DMS 273 (cell line): ENCODE measurements at regions not wholly inside any gene's neighbourhood (a gene's known extent, or its start where the extent isn't known, plus 50 kb on each side); places are given as distances from the start of the nearest gene placed in this dataset.

ENCODE experiments used
- DNase-seq: peaks from one replicate; lab custom pipeline; 2025; ENCODE audit not compliant: unreplicated experiment; lab: John Stamatoyannopoulos, UW

DNA sequence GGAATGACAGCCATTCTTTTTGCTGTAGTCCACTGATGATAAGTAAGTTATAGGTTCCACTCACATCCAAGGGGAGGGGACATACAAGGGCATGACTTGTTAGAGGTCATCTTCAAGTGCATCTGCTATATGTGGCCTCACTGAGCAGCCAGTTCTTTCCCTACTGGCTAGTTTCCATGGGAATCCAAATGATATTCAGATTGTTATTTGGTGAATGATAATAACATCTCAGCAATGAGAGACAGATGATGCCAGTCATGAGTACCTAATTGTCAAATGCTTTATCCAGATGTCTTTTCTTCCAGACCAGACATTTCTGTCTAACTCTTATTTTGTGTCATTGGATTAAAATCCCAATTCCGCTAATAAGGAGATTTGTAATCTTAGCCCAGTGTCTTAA is 460.4 kb upstream of the BOD1L1 start:
- DNase-seq = no peak

DNA sequence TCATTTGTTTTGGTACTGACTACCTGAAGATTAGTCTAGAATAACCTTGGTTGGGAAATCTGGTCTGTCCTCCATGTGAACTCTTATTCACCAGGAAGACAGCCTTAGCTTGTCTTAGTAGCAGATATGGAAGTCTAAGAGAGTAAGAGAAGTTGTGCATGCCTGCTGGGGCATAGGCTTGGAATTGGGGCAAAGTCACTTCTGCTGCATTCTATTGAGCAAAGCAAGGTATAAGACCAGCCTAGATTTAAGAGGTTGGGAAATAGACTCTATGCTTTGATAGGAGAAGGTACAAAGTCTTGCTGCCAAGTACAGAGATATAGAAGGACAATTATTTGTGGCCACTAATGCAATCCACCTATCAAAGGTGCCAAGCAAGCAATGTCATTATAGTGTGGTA is 464.0 kb upstream of the BOD1L1 start:
- DNase-seq = no peak

DNA sequence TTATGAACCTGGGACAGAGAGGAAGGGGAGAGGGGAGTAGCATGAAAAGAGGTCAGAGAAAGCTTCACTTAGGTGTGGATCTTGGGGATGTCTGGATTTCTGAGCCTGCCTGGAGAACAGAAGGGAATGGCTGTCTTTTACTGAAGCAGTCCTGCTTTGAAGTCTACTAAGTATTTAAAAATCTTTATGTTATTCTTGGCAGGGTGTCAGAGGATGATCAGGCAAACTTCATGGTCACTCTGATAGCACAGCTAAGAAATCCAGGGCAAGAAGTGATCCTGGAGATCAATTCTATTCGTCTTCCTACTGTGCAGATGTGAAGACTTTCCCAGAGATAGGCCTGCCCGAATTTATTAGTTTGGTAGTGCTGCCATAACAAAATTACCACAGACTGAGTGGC is 464.4 kb upstream of the BOD1L1 start:
- no peak for DNase-seq

DNA sequence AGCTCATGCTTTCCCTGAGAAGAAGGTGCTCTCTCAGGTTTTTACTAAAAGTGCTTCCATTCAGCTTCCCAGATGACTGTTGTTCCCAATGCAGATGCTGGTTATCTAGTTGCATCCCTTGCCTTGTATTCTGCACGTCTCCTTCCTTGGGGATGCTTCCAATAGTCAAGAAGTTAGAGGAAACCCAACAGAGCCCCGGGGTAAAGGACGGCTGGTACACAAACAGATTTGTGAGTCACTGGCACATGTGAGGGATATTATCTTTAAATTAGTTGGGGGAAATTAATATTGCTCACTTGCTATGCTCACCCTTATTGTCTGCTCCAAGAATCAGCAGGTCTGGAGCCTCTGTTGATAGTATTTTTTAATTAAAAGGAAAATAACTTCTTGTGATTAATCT is 465.2 kb upstream of the BOD1L1 start:
- no peak for DNase-seq

DNA sequence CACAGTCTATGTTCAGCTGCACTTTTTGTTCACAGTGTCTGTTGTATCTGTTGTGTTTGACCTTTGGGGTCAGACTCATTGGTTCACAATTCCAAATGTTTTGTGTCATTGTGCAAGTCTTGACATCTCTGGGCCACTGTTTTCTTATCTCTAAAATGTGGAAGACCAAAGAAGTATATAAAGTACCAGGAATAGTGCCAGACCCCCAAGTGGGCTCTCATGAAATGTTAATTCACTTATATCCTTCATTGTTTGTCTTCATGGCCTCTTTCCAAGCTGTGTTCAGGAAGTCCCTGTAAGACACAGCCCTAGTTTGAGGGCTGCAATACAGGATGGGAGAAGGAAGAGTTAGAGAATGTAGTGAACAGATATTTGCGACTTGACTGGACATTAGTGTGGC is 468.3 kb upstream of the BOD1L1 start:
- DNase-seq = no peak

DNA sequence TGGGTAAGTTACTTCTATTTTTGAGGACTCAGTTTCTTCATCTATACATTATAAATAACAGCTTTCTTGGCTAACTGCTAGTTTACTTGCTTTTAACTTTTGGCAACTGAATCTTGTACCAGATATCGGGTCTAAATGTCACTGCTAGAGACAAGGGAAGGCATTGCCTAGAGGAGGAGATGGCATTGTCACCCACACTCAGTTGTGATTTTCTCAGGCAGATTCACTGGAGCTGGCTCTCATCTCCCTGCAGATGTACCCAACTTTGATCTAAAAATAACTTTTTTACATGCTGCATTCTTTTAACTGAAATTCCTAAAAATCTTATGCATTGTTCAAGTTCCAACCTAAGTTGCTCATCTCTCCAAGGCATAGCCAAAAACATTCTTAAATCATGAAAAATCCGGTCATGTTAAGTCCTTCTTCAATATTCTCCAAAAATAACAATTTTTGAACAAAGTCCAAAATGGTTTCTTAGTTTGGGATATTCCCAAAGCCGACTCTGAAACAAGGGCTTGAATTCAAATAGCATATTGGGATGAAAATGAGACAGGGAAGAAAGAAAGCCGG is 469.0 kb upstream of the BOD1L1 start:
- DNase-seq = no peak

DNA sequence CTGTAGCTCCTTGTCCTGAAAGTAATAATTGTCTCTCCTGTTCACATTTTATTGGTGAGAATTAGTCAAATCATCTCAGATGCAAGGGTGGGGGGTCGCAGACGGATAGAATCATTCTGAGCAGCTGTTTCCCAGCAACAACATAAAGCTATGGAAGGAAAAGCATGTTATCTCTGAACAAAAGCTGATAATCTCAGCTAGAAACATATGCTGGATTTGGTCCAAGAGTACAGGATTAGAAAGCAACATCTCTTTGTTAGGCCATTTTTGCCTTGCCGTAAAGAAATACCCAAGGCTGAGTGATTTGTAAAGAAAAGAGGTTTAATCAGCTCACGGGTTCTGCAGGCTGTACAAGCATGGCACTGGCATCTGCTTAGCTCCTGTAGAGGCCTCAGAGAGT is 472.8 kb upstream of the BOD1L1 start:
- no peak for DNase-seq

DNA sequence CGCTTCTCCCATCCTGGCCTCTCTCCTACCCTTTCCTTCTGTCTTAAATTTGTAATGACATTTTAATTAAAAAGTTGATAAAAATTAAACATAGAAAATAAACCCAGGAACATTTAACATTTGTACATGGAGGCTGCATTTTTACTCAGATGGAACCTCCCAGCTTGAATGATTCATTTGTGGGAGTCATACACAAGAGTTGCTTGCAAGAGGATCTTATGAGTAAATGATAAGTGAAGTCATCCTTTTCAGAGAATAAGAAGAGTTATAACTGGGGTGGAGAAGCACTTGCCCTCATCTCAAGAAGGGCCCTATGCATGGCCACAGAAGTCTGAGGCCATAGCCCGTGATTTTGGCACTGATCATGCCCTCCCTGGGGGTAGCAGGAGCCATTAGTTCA is 482.9 kb upstream of the BOD1L1 start:
- DNase-seq = no peak

DNA sequence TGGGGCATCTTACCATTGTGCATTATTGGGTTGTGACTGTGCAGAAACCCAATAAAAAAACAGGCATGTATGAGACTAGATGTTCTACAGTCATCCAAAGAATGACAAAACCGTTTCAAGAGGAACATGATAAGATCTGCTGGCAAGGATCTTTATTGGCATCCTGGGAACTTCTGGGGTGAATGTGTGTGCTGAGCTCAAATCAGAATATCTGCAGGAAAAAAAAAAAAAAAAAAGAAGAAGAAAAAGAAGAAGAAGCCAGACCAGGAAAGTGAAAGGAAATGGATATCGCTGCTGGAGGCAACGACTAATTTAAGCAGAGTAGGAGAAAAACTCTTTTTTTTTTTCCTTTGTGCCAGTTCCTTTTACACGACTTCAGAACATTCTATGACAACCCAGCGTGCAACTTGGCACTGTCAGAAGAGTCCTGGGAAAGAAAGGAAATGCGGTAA is 484.2 kb upstream of the BOD1L1 start:
- DNase-seq = no peak

DNA sequence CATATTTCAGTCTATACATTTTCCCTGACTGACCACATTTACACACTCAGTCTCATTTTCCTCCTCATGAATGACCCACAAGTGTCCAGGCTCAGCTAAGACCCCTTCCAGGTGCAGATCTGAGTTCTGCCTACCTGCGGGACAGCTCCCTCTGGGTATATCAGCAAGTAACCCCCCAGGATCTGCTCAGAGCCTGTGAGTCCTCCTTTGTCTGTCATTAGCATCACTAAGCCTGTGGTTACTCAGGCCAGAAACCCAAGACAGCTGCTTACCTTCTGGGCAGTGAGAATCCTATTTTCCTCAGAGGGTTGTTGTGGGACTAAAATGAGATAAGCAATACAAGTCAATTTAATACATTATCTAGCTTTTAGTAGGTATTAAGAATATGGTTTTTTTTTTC is 487.6 kb upstream of the BOD1L1 start:
- no peak for DNase-seq

DNA sequence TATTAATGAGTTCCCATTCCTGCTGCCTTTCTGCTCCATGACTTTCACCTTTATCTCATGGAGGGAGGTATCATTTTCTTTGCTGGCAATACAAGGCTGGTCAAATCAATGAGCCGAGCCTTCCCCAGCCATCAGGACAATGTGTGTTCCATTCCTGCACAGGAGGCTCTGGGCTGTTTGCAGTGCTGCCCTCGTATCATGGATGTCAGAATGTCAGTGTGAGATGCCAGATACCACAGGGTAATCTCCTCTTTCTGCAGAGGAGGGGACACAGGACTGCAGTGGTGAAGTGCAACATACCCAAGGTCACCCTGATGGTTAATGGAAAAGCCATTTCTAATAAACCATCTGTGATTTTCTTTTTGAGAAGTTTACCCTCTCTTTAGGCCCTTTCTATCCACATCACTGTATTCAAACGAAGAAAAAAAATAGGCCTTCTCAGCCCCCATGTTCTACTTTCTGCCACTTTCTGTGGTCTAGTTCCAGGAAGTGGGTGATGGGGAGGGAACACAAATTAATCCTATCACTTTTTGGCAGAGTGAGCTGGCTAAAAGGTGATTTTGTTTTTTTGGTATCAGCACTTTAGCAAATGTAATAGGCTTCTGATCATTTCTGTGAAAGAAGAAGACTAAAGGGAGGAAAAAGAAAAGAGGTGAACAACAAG is 490.2 kb upstream of the BOD1L1 start:
- no peak for DNase-seq

DNA sequence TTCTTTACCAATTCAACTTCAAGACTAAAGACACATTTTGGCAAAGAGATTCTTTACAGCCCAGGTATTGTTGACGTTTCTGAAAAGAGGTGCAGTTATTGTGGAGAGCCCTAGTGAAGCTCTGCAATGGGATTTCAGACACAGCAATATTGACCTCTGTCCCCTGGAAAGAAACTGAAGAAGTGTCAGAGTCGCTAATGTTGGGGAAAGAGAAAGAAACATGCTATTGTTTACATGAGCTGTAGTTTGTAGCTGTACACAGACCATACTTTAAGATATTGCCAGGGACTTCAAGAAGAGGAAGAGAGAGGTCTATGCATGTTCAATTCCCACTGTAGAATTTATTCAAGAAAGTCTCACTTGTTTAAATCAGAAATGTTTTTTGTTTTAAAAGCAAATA is 497.3 kb upstream of the BOD1L1 start:
- DNase-seq = no peak

DNA sequence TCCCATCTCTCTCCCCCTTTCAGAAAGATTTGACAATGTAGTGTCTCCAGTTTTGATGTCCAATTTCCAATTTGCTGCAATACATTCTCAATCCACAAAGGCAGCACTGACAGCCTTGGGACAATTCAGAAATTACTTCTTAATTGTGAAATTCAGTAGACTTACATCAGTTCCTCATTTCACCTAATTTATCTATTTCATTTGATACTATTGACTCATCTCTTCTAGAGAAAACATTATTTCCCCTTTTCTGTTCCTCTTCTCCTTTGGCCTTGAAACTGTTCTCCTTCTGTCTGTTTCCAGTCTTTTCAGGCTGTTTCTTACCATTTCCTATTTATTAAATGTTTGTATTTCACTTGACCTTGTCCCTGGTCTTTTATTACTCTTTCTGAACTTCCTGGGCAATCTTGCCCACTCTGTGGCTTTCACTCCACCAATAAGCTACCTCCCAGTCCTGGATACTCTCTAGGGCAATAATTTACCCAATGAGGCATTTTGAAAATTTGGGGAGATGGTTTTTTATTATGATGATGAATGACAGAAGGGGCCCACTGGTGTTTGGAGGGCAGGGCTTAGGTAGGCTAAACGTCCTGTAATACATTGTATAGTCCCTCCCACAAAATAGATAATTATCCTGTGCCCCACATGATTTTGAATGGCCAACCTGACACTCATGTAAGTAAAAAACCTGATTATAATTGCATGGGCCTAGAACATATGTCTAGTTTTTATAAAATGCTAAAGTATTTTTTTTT is 498.0 kb upstream of the BOD1L1 start:
- DNase-seq = no peak

DNA sequence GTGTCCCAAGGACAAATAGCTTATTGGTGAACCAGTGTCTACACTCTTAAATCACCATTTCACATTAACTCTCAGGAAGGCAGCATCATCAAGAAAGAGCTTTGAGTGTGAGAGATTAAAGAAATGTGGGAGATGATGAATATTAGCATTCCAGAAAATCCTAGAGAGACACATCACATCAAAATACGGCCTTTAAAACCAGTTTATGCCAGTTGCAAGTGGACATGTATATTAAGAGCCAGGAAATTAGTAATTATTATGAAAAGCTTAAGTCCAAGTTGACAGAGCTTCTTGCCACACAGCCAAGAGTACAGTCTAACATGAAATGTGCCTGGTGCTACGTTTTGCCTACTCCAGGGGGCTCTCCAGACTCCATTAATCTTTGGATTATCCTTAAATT is 503.0 kb upstream of the BOD1L1 start:
- no peak for DNase-seq

DNA sequence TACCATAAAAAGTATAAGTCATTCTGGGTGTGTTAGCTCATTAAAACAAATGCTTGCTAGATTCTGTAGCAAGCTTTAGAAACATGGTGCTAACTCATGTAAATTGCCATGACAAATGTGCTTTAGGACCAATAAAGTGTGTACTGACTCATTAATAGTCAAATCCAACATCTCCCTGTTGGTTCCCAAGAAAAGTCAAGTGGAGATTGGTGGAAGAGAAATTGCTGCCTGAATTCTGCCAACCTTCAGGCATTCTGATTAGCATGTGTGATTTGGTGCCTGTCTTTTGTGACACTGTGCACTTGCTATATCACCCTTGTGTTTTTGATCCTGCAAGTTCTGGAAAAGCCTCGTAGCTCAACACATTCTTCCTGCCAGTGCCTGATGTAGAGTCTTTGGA is 503.8 kb upstream of the BOD1L1 start:
- no peak for DNase-seq

DNA sequence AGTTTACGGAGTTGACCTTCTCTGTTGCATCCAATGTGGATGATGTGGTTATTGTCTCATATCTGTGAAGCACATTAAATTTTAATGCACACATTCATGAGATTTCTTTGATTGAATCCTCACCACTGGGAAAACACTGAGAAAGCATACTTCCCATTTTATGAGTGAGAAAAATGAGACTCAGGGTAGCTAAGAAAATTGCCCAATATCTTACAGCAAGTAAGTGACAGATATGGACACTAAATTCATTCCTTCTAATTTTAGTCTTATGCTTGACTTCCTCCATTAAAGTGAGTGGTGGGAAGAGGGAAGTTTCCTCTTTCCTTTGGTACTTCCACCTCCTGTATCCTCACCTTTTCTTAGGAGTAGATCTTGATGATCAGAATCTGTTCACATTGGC is 504.8 kb upstream of the BOD1L1 start:
- DNase-seq = no peak

DNA sequence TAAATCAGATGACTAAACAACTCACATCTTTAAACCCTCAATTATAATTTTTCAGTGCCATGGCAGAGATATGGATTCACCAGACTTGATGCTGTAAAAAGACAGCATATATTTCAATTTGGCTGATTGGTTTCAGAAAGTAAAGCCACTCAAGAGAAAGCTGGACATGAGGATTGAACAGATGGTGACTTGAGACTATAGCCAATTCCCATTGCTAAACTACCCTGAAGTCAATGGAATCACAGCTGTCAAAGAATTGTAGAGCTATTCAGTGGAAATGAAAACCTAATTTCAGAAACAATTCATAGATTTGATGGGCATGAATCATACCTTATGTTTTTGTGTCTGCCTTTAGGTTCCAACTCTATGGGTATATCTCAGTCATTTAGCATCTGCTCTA is 510.6 kb upstream of the BOD1L1 start:
- DNase-seq = peak; percentile 2

DNA sequence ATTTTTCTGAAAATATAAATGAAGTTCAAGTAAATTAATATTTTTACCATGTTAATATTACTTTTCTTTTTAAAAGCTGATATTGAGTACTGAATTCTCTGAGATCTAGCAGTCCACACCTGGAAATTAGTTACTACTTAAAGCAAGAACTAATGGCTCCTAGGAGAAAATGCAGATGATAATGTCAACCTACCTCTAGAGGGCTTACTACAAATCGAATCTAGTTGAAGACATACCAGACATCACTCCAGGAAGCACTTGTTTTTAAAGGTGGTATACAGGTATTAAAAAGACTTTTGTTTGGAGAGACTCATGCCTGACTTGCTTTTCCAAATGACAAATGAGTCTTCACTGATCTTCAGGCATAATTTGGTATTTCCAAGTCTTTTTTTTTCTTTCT is 516.4 kb upstream of the BOD1L1 start:
- DNase-seq = no peak

DNA sequence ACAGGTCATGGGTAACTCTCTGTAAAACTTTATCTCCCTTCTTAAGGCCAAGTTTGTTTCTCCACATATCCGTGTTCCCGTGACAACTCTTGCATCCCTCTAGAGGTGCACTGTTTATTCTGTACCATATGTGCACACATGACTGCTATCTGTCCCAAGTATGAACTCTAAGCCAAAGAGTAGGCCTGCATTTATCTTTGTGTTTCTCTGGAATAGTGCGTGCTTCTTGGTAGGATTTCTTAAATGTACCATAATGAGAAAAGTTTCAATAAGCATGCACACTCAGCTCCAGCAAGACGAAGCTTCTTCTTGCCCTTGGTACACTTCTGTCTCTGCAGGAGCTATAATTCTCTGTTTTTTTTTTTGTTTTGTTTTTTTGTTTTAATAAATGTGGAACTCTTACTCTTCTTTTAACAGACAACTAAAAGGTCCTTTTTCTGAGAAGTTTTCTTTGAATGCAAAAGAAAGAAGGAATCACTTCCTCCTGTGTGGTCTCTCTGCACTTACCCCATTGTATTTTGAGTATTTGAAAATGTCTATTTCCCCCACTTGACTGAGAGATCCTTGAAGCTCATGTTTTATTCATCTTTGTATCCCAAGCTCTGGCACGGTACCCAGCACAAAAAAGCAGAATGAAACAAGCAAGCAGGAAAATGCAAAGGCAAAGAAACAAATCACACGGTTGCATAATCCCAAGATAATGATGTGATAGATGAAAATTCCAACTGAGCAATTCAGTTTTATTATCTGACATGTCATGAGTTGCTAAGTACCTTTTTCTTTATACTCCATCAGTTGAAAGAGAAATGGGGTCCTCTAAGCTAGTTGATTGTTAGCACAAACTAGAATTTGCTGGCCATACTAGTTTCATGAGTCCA is 521.9 kb upstream of the BOD1L1 start:
- DNase-seq = peak; percentile 4

DNA sequence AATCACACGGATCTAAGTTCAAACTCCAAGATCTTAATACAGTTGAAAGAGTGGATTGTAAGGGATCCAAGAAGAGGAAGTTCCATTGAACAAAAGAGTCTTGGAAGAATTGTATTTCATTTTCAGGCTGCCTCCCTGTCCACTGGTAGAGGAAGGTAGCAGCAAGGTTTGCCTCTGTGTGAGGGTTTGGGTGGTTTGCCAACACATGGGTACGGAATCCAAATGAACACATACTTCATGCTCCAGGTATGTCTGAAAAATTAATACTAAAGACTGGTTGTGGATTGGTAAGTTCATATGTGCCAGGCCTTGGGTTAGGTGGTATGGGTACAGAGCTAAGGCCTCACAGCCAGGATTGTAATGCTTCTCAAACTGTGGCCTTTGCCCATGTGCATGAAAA is 523.6 kb upstream of the BOD1L1 start:
- no peak for DNase-seq

DNA sequence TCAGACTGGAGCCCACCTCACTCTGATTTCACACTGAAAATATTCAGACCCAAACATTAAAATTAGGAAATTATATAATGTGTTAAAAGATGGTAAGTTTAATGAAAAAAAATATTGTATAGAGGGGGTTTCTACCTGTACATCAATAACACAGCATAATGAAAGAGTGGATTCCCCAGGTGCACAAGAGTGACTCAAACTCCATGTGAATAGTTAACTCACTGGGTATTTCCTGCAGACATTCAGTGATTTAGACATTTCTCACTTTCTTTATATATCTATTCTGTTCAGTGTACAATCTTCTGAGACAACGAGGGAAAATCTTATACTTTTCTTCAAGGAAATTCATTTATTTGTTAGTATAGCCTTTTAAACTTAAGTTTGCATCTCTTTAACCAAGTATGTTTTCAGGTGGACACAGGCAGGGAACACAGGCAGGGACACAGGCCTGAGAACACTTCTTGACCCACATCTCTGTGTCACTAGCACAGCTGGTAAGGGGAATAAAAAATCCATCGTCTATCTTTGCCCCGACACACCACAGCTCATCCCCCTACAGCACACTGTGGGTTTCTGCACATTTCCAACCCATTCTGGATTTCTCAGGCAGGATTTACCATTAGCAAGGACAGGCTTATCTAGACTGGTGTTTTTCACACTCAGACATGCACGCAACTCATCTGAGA is 525.5 kb upstream of the BOD1L1 start:
- DNase-seq = no peak
